Natural killer cell (primary cell): ENCODE measurements at regions not wholly inside any gene's neighbourhood (a gene's known extent, or its start where the extent isn't known, plus 50 kb on each side); places are given as distances from the start of the nearest gene placed in this dataset.

ENCODE experiments used
- ATAC-seq, 3 donors: fragments of 150-1000 bp in 2 of 3; fragments of 200-7000 bp in 1 of 3; cut with Tn5 transposase; 1 replicate in 1 of 3; 2 replicates in 2 of 3; pipeline ENCODE4 v1.10.0; 2021; ENCODE audit warnings: mild to moderate bottlenecking in 2 of 3, moderate library complexity in 2 of 3
- DNase-seq, 2 donors: peaks; one replicate each; pipeline versions ENCODE4 v3.0.0 to v3.0.0-alpha.2; 2013 to 2021; ENCODE audit warnings: mixed read lengths in 1 of 2
- H3K27ac ChIP-seq: one replicate; pipeline ENCODE4 v1.5.1; 2013; ENCODE audit warnings: mild to moderate bottlenecking, low read length
- H3K27me3 ChIP-seq: one replicate; pipeline ENCODE4 v1.6.1; 2013; ENCODE audit warnings: low read length; ENCODE audit not compliant: control insufficient read depth, insufficient read depth
- H3K36me3 ChIP-seq: one replicate; pipeline ENCODE4 v1.6.1; 2013; ENCODE audit warnings: low read length; ENCODE audit not compliant: control insufficient read depth, insufficient read depth
- H3K4me1 ChIP-seq: one replicate; pipeline ENCODE4 v1.6.1; 2013; ENCODE audit warnings: low read length; ENCODE audit not compliant: control insufficient read depth, insufficient read depth
- H3K4me3 ChIP-seq: one replicate; pipeline ENCODE4 v1.5.1; 2013; ENCODE audit warnings: low read length
- H3K9me3 ChIP-seq: one replicate; pipeline ENCODE4 v1.6.1; 2013; ENCODE audit warnings: low read length; ENCODE audit not compliant: control insufficient read depth, insufficient read depth
- H3K27ac Mint-ChIP-seq, 2 donors: one replicate each; pipeline ENCODE4 v1.8.0; 2022; ENCODE audit warnings: mild to moderate bottlenecking in 2 of 2, mixed read lengths in 2 of 2, moderate library complexity in 1 of 2
- H3K27me3 Mint-ChIP-seq, 2 donors: one replicate each; pipeline ENCODE4 v1.8.0; 2022; ENCODE audit warnings: low read depth in 2 of 2, mixed read lengths in 2 of 2
- H3K36me3 Mint-ChIP-seq: one replicate; pipeline ENCODE4 v1.8.0; 2022; ENCODE audit warnings: mixed read lengths
- H3K4me1 Mint-ChIP-seq, 2 donors: one replicate each; pipeline ENCODE4 v1.8.0; 2022; ENCODE audit warnings: mixed read lengths in 2 of 2
- H3K4me3 Mint-ChIP-seq: one replicate; pipeline ENCODE4 v1.8.0; 2022; ENCODE audit warnings: mild to moderate bottlenecking, moderate library complexity, mixed read lengths
- H3K9me3 Mint-ChIP-seq, 2 donors: one replicate each; pipeline ENCODE4 v1.8.0; 2022; ENCODE audit warnings: mixed read lengths in 2 of 2
- CTCF ChIP-seq: fragments of 200-600 bp; IDR thresholded peaks from one replicate; pipeline ENCODE4 v1.8.0; 2022; ENCODE audit warnings: antibody characterized with exemption
- WGBS: methylation state at CpG from one replicate; pipeline ENCODE4 v1.1.7; 2013; ENCODE audit warnings: missing lambda C conversion rate; ENCODE audit not compliant: insufficient coverage; 5-methylcytosine and 5-hydroxymethylcytosine counted together
- intact Hi-C: fragments of 100-400 bp; cut with micrococcal nuclease; formaldehyde crosslinking; loops from one replicate; pipeline ENCODE4 v1.14.2; 2022

GRCh38 chr17:77498791-77499698, 358.3 kb downstream of the SEC14L1 start:
- H3K27me3 ChIP-seq = no peaks in the 10 kb centered on the region
- H3K4me3 ChIP-seq = no peak overlapping the region
- ATAC-seq (no peak), DNase-seq (no peak)
- WGBS = 94% methylated on average over 23 of the region's 28 CpGs
- H3K27ac ChIP-seq = no peak overlapping the region
- Mint-ChIP-seq H3K4me3 (no peak overlapping the region), H3K36me3 (no peaks in the 10 kb centered on the region), H3K4me1 (peaks cover 7 to 14% of the 10 kb centered on the region in 2 donors), H3K9me3 (no peaks in the 10 kb centered on the region), H3K27me3 (no peaks in the 10 kb centered on the region), H3K27ac (peak overlapping the region; percentile 29 to 45)
- no peaks in the 10 kb centered on the region for H3K9me3 ChIP-seq
- peaks cover 17% of the 10 kb centered on the region for H3K4me1 ChIP-seq
- intact Hi-C loops = loop anchor here (10.0 kb wide), 1 partner anchor 414 kb away; no protein-coding TSS in a partner anchor
- peaks cover 66% of the 10 kb centered on the region for H3K36me3 ChIP-seq
- no peak for TF ChIP-seq CTCF

GRCh38 chr17:77499699-77500435, 359.1 kb downstream of the SEC14L1 start:
- no peak for TF ChIP-seq CTCF
- H3K9me3 ChIP-seq = no peaks in the 10 kb centered on the region
- peaks cover 57% of the 10 kb centered on the region for H3K36me3 ChIP-seq
- DNase-seq (no peak), ATAC-seq (no peak)
- Mint-ChIP-seq H3K27ac (peak overlapping the region; percentile 29 to 45), H3K9me3 (no peaks in the 10 kb centered on the region), H3K36me3 (no peaks in the 10 kb centered on the region), H3K4me1 (peaks cover 5 to 12% of the 10 kb centered on the region in 2 donors), H3K4me3 (no peak overlapping the region), H3K27me3 (no peaks in the 10 kb centered on the region)
- peaks cover 9% of the 10 kb centered on the region for H3K4me1 ChIP-seq
- H3K27me3 ChIP-seq = no peaks in the 10 kb centered on the region
- 93% methylated on average over 11 of the region's 14 CpGs for WGBS
- intact Hi-C loops = loop anchor here (10.0 kb wide), 1 partner anchor 415 kb away; no protein-coding TSS in a partner anchor
- H3K4me3 ChIP-seq = no peak overlapping the region
- H3K27ac ChIP-seq = no peak overlapping the region

GRCh38 chr17:77501101-77501566, 360.4 kb downstream of the SEC14L1 start:
- Mint-ChIP-seq H3K27ac (peak overlapping the region in 1 of 2 donors; percentile 6), H3K4me1 (peaks cover 0 to 6% of the 10 kb centered on the region in 2 donors), H3K9me3 (no peaks in the 10 kb centered on the region), H3K4me3 (no peak overlapping the region), H3K27me3 (no peaks in the 10 kb centered on the region), H3K36me3 (no peaks in the 10 kb centered on the region)
- WGBS = 90% methylated on average over 12 of the region's 12 CpGs
- no peaks in the 10 kb centered on the region for H3K4me1 ChIP-seq
- peak; percentile 54 for TF ChIP-seq CTCF
- no peaks in the 10 kb centered on the region for H3K27me3 ChIP-seq
- ATAC-seq = no peak
- intact Hi-C loops = no loop called here
- no peaks in the 10 kb centered on the region for H3K9me3 ChIP-seq
- peaks cover 47% of the 10 kb centered on the region for H3K36me3 ChIP-seq
- H3K4me3 ChIP-seq = no peak overlapping the region
- DNase-seq = peak in 1 of 2 donors; percentile 64
- no peak overlapping the region for H3K27ac ChIP-seq
